Keratinocyte (primary cell): ENCODE measurements at regions not wholly inside any gene's neighbourhood (a gene's known extent, or its start where the extent isn't known, plus 50 kb on each side); places are given as distances from the start of the nearest gene placed in this dataset.

ENCODE experiments used
- DNase-seq: peaks from one replicate; pipeline ENCODE4 v3.0.0-alpha.2; 2011; ENCODE audit warnings: low read depth, missing footprints, low spot score
- FAIRE-seq: peaks from 2 replicates; lab custom pipeline; 2011; peaks lifted over from hg19 to GRCh38; lab: Jason Lieb, UNC
- H2AFZ ChIP-seq: 2 replicates; pipeline ENCODE4 v1.6.0; 2012; ENCODE audit warnings: low read length, control low read depth, inconsistent platforms; ENCODE audit not compliant: control insufficient read depth
- H3K27ac ChIP-seq: 2 replicates; pipeline ENCODE4 v1.5.1; 2011; ENCODE audit warnings: low read length; ENCODE audit not compliant: control insufficient read depth, insufficient read depth
- H3K27me3 ChIP-seq: 3 replicates; pipeline ENCODE4 v1.6.0; 2011; ENCODE audit warnings: low read length; ENCODE audit not compliant: control insufficient read depth, insufficient read depth; ENCODE audit errors: extremely low read depth
- H3K36me3 ChIP-seq, 2 experiments: 2 replicates in 1 of 2; 3 replicates in 1 of 2; pipeline ENCODE4 v1.5.1; 2011; ENCODE audit warnings: low read length in 2 of 2, mild to moderate bottlenecking in 1 of 2; ENCODE audit not compliant: control insufficient read depth in 2 of 2, insufficient read depth in 2 of 2; ENCODE audit errors: extremely low read depth in 1 of 2
- H3K4me1 ChIP-seq: 3 replicates; pipeline ENCODE4 v1.5.1; 2011; ENCODE audit warnings: low read length; ENCODE audit not compliant: control insufficient read depth, insufficient read depth; ENCODE audit errors: extremely low read depth
- H3K4me2 ChIP-seq: 3 replicates; pipeline ENCODE4 v1.6.0; 2011; ENCODE audit warnings: low read depth, low read length; ENCODE audit not compliant: control insufficient read depth, insufficient read depth; ENCODE audit errors: extremely low read depth
- H3K4me3 ChIP-seq, 3 experiments: fragments of 200-600 bp in 1 of 3; sonication (generic) in 1 of 3; 2 replicates in 2 of 3; 3 replicates in 1 of 3; pipeline ENCODE4 v1.5.1; 2011 to 2016; ENCODE audit warnings: low read length in 3 of 3, mild to moderate bottlenecking in 3 of 3, control low read depth in 2 of 3, inconsistent platforms in 1 of 3, low read depth in 1 of 3, mixed read lengths in 1 of 3, mixed run types in 1 of 3, moderate library complexity in 1 of 3; ENCODE audit not compliant: control insufficient read depth in 2 of 3, insufficient read depth in 2 of 3; ENCODE audit errors: extremely low read depth in 1 of 3
- H3K79me2 ChIP-seq: 2 replicates; pipeline ENCODE4 v1.6.0; 2012; ENCODE audit warnings: low read length; ENCODE audit not compliant: control insufficient read depth, insufficient read depth
- H3K9ac ChIP-seq: 3 replicates; pipeline ENCODE4 v1.6.0; 2011; ENCODE audit warnings: low read length; ENCODE audit not compliant: control insufficient read depth, insufficient read depth; ENCODE audit errors: extremely low read depth
- H3K9me1 ChIP-seq: 3 replicates; pipeline ENCODE4 v1.6.0; 2011; ENCODE audit warnings: low read length; ENCODE audit not compliant: control insufficient read depth, insufficient read depth; ENCODE audit errors: extremely low read depth
- H3K9me3 ChIP-seq: 2 replicates; pipeline ENCODE4 v1.5.1; 2012; ENCODE audit warnings: low read depth, low read length; ENCODE audit not compliant: control insufficient read depth
- H4K20me1 ChIP-seq: 3 replicates; pipeline ENCODE4 v1.6.0; 2011; ENCODE audit warnings: low read length; ENCODE audit not compliant: control insufficient read depth, insufficient read depth; ENCODE audit errors: extremely low read depth
- CTCF ChIP-seq, 3 experiments: IDR thresholded peaks in 1 of 3; conservative IDR thresholded peaks in 1 of 3; optimal IDR thresholded peaks in 1 of 3; 2 replicates in 2 of 3; 3 replicates in 1 of 3; pipeline versions ENCODE3 to v1.5.1; 2011; ENCODE audit warnings: low read length in 3 of 3, mild to moderate bottlenecking in 3 of 3, moderate library complexity in 2 of 3, control low read depth in 1 of 3, inconsistent platforms in 1 of 3; ENCODE audit not compliant: insufficient read depth in 2 of 3; ENCODE audit errors: extremely low read depth in 1 of 3
- EZH2 ChIP-seq: IDR thresholded peaks from one replicate; pipeline ENCODE4 v1.6.1; 2012; ENCODE audit warnings: inconsistent platforms, mild to moderate bottlenecking, low read length, moderate library complexity
- dilution Hi-C: fragments of 300-500 bp; cut with MboI; formaldehyde crosslinking; loops from one replicate; pipeline ENCODE4 v1.7.0; 2020; ENCODE audit warnings: low sequenced_read_pairs; ENCODE audit not compliant: extremely low pct_ligation_motif_present

- Histone ChIP-seq H3K27me3 (no peaks in the 10 kb centered on the region), H3K79me2 (no peaks in the 10 kb centered on the region), H3K9ac (no peak overlapping the region), H3K9me3 (no peaks in the 10 kb centered on the region), H3K4me1 (no peaks in the 10 kb centered on the region), H3K4me3 (no peak overlapping the region), H2AFZ (no peak overlapping the region), H3K4me2 (no peak overlapping the region), H3K27ac (no peak overlapping the region), H3K9me1 (no peaks in the 10 kb centered on the region), H3K36me3 (no peaks in the 10 kb centered on the region), H4K20me1 (no peaks in the 10 kb centered on the region)
- DNase-seq (no peak), FAIRE-seq (no peak)
- TF ChIP-seq EZH2 (no peak), CTCF (optimal IDR thresholded peaks at IDR 0.05 in 1 of 3, IDR thresholded peaks at IDR 0.05 in 1 of 3, conservative IDR thresholded peaks at IDR 0.05 in 1 of 3; ENCODE audit: extremely low read depth in 1 of 3, insufficient read depth in 2 of 3, low read length in 3 of 3) (no peak)
- dilution Hi-C loops: no loop called here
Measured at GRCh38 chr11:69413015-69413801, 68.3 kb upstream of the LINC01488 start.

- no peak overlapping the region for H3K9ac ChIP-seq
Measured at GRCh38 chr11:69413993-69414392, 67.5 kb upstream of the LINC01488 start.

More at GRCh38 chr11:69413993-69414392, 67.5 kb upstream of the LINC01488 start:
- H4K20me1 ChIP-seq: no peaks in the 10 kb centered on the region
- FAIRE-seq: no peak
- no peak overlapping the region for H3K4me3 ChIP-seq
- no peaks in the 10 kb centered on the region for H3K36me3 ChIP-seq
- no peak overlapping the region for H3K4me2 ChIP-seq
- no peak overlapping the region for H3K27ac ChIP-seq
- TF ChIP-seq EZH2 (no peak), CTCF (optimal IDR thresholded peaks at IDR 0.05 in 1 of 3, IDR thresholded peaks at IDR 0.05 in 1 of 3, conservative IDR thresholded peaks at IDR 0.05 in 1 of 3; ENCODE audit: extremely low read depth in 1 of 3, insufficient read depth in 2 of 3, low read length in 3 of 3) (no peak)
- no peak for DNase-seq
- dilution Hi-C loops: no loop called here
- no peaks in the 10 kb centered on the region for H3K27me3 ChIP-seq
- no peaks in the 10 kb centered on the region for H3K4me1 ChIP-seq
- H2AFZ ChIP-seq: no peak overlapping the region
- no peaks in the 10 kb centered on the region for H3K9me3 ChIP-seq
- no peaks in the 10 kb centered on the region for H3K9me1 ChIP-seq
- no peaks in the 10 kb centered on the region for H3K79me2 ChIP-seq
